NB4 (cell line): ENCODE measurements at regions not wholly inside any gene's neighbourhood (a gene's known extent, or its start where the extent isn't known, plus 50 kb on each side); places are given as distances from the start of the nearest gene placed in this dataset.

Experiments used
- MYC ChIP-seq: IDR thresholded peaks from 2 replicates; pipeline ENCODE4 v1.6.1; 2011; ENCODE audit warnings: low read depth, low read length
- POLR2A ChIP-seq: IDR thresholded peaks from 2 replicates; pipeline ENCODE4 v1.6.1; 2011; ENCODE audit warnings: mild to moderate bottlenecking; ENCODE audit not compliant: insufficient read length; ENCODE audit errors: extremely low read depth
- TF ChIP-seq, protein P1 (sequence below): IDR thresholded peaks from one replicate; pipeline ENCODE4 v1.5.1; 2012; ENCODE audit warnings: low read depth, low read length
- TF ChIP-seq, protein P2 (sequence below): IDR thresholded peaks from 2 replicates; pipeline ENCODE4 v1.6.1; 2011; ENCODE audit warnings: low read depth, low read length

DNA sequence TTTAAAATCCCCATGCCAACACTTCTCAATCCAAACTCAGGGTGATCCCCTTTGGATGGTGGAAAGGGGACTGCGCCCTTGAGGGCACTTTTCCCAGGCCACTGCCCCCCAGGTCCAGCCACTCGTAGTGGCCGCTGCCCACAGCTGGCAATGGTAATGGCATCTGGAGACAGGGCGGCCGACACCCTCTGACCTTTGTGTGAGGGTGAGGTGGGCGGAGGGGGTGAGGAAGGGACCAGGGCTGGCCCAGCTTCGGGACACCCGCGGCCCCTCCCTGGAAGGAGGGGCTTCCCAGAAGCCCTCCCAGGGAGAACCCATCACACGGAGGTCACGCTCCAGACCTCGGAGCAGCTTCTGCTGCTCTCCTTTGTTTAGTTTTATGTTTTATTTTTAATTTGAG, 289.7 kb downstream of the FOXL1 start:
- TF ChIP-seq, protein P1, sequence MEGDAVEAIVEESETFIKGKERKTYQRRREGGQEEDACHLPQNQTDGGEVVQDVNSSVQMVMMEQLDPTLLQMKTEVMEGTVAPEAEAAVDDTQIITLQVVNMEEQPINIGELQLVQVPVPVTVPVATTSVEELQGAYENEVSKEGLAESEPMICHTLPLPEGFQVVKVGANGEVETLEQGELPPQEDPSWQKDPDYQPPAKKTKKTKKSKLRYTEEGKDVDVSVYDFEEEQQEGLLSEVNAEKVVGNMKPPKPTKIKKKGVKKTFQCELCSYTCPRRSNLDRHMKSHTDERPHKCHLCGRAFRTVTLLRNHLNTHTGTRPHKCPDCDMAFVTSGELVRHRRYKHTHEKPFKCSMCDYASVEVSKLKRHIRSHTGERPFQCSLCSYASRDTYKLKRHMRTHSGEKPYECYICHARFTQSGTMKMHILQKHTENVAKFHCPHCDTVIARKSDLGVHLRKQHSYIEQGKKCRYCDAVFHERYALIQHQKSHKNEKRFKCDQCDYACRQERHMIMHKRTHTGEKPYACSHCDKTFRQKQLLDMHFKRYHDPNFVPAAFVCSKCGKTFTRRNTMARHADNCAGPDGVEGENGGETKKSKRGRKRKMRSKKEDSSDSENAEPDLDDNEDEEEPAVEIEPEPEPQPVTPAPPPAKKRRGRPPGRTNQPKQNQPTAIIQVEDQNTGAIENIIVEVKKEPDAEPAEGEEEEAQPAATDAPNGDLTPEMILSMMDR, result no peak
- TF ChIP-seq POLR2A (no peak), MYC (no peak)
- TF ChIP-seq, protein P2, sequence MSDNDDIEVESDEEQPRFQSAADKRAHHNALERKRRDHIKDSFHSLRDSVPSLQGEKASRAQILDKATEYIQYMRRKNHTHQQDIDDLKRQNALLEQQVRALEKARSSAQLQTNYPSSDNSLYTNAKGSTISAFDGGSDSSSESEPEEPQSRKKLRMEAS, result no peak
